Cardiac fibroblast (primary cell): ENCODE measurements at regions not wholly inside any gene's neighbourhood (a gene's known extent, or its start where the extent isn't known, plus 50 kb on each side); places are given as distances from the start of the nearest gene placed in this dataset.

Source experiments
- DNase-seq, 2 donors: peaks; one replicate each; pipeline versions ENCODE4 v3.0.0 to v3.0.0-alpha.2; 2010; ENCODE audit warnings: low read depth in 2 of 2
- H3K4me3 ChIP-seq, 2 donors: replicated peaks in 1 of 2; 1 replicate in 1 of 2; 2 replicates in 1 of 2; pipeline ENCODE4 v1.5.1; 2011; ENCODE audit warnings: low read depth in 2 of 2, low read length in 2 of 2, mild to moderate bottlenecking in 2 of 2, moderate library complexity in 1 of 2
- TF ChIP-seq, protein P1 (sequence below): IDR thresholded peaks from one replicate; pipeline ENCODE4 v1.5.1; 2011; ENCODE audit warnings: low read depth, mild to moderate bottlenecking, low read length, inconsistent platforms

DNA sequence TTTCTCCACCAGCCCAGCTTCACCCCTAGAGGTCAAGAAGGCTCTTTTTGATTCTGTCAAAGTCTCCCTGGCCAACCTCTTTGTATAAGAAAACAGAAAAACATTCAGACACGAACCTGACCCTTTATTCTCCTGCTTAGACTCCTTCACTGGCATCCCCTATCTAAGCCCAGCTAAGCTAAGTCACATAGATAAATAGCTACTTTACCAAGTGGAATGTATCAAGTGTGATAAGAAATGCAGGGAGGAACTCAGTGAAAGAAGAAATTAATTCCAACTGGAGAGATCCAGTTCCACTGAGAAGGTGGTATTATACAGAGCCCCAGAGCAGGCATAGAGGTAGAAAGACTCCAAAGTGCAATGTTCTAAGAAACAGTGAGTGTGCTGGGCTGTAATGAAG lies 489.5 kb downstream of the TNS1 start:
- TF ChIP-seq, protein P1, sequence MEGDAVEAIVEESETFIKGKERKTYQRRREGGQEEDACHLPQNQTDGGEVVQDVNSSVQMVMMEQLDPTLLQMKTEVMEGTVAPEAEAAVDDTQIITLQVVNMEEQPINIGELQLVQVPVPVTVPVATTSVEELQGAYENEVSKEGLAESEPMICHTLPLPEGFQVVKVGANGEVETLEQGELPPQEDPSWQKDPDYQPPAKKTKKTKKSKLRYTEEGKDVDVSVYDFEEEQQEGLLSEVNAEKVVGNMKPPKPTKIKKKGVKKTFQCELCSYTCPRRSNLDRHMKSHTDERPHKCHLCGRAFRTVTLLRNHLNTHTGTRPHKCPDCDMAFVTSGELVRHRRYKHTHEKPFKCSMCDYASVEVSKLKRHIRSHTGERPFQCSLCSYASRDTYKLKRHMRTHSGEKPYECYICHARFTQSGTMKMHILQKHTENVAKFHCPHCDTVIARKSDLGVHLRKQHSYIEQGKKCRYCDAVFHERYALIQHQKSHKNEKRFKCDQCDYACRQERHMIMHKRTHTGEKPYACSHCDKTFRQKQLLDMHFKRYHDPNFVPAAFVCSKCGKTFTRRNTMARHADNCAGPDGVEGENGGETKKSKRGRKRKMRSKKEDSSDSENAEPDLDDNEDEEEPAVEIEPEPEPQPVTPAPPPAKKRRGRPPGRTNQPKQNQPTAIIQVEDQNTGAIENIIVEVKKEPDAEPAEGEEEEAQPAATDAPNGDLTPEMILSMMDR = no peak
- DNase-seq = no peak
- H3K4me3 ChIP-seq = no peak overlapping the region

DNA sequence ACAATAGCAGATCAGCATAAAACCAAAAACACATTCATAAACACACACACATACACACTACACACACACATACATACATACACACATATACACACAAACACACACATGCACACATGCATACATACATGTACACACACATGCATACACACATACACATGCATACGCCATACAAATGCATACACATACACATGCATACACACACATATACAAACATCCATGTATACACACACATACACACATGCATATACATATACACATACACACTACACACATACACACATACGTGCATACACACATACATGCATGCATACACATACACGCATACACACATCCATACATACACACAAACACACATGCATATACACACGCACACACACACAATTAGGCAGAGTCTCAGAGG lies 490.1 kb downstream of the TNS1 start:
- no peak for DNase-seq
- TF ChIP-seq, protein P1 = no peak
- no peak overlapping the region for H3K4me3 ChIP-seq

DNA sequence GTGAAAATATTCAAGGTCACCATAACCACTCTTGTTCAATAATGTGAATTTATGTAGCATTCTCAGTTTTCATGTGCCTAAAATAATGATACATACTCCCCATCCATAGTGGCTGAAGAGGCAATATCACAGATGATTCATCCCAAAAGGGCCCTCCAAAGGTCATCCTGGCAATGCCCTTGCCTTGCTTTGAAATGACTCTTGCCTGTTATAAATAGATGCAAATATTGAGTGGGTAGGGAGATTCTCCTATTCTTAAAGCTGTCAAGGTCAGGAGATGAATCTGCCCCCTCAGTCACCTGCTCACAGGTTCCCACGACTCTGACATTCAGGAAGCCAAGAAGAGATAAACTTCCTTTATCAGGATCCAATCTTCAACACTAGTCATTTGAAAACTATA lies 490.5 kb downstream of the TNS1 start:
- TF ChIP-seq, protein P1 = no peak
- no peak overlapping the region for H3K4me3 ChIP-seq
- no peak for DNase-seq

DNA sequence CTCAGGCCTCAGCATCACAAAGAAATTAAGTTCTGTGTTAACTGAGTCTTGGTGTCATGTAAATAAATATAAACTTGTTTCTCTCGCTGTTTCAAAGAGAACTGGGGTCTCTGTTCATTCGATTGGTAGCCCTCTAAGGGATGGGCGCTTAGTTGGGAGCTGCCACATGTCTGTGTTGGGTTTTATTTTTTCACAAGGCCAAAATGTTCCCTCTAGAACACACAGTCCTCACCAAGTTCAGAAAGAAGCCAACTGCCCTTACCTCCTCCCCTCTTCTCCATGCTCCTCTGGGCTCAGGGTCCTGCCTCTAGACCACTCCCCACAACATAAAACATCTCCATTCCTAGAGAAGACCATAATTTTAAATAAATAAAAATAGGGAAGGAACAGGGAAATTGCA lies 490.9 kb downstream of the TNS1 start:
- no peak for DNase-seq
- TF ChIP-seq, protein P1 = no peak
- H3K4me3 ChIP-seq = no peak overlapping the region

DNA sequence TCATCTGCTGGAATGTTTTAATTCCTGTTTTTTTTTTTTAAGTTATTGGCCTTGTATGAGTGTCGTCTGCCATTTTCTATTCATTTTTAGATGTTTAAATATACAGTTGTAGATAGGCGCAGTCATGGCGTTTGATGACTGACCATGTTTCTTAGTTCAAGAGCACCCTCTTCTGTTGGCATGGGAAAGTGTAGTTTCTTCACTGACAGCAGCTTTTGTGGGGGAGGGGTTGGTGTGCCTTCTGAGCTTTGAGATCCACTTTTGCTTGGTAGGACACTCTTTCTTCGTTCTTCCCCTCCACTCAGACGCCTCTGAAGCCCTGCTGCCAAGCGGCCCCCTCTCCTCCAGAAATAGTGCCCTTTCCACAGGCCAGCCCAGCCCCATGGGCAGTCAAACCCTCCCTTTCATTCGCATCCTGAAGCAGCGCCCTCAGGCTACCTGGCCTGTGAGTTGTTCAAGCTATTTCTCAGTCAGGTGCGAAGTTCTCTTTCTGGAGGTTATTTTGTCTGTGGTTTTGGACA lies 492.0 kb downstream of the TNS1 start:
- H3K4me3 ChIP-seq = no peak overlapping the region
- DNase-seq = peak; percentile 89 to 91
- TF ChIP-seq, protein P1 = peak; percentile 73

DNA sequence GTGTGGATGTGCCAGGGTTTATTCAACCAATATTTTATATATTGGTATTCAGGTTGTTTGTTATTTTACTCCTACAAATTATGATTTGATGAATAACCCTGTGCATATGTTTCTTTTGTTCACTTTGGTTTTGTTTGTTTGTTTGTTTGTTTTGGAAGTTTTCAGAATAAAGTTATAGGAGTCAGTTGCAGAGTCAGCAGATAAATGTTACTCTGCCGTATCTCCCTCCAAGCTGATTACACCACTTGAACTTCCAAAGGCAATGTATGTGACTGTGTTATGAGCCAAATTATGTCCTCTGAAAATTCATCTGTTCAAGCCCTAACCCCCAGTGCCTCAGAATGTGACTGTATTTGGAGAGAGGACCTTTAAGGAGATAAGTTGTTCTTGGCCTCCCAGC lies 497.5 kb downstream of the TNS1 start:
- H3K4me3 ChIP-seq = no peak overlapping the region
- TF ChIP-seq, protein P1 = no peak

DNA sequence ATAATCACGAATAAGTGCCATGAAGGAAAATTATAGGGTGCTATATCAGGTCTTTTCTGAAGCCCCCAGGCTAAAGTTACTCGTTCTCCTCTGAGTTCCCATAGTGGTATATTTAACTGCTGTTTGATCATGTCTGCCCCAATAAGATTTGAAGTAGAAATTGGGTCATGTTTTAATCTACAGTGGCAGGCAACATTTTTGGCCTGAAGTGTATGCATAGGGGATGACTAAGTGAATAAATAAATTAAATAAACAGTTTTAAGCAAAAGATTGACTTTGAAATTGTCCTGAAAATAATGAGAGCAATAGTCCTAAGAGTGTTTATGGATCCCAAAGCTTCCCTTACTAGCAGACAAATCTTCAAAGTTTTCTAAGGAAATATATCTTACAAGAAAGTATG lies 500.9 kb downstream of the TNS1 start:
- no peak for DNase-seq
- TF ChIP-seq, protein P1 = no peak

More for the DNA sequence above, 497.5 kb downstream of the TNS1 start:
- no peak for DNase-seq

More for the DNA sequence above, 500.9 kb downstream of the TNS1 start:
- no peak overlapping the region for H3K4me3 ChIP-seq
